HUDEP-2 (cell line): ENCODE measurements at regions not wholly inside any gene's neighbourhood (a gene's known extent, or its start where the extent isn't known, plus 50 kb on each side); places are given as distances from the start of the nearest gene placed in this dataset.

Experiments used
- DNase-seq, 76 experiments: peaks; one replicate each; lab custom pipeline; 2025; ENCODE audit not compliant: unreplicated experiment in 76 of 76; lab: John Stamatoyannopoulos, UW

GRCh38 chr7:25619963-25620799 lies 391.9 kb upstream of the NPVF start:
- DNase-seq, result peak in 45 of 76 experiments; percentile 1 to 71 (median 24)

DNA sequence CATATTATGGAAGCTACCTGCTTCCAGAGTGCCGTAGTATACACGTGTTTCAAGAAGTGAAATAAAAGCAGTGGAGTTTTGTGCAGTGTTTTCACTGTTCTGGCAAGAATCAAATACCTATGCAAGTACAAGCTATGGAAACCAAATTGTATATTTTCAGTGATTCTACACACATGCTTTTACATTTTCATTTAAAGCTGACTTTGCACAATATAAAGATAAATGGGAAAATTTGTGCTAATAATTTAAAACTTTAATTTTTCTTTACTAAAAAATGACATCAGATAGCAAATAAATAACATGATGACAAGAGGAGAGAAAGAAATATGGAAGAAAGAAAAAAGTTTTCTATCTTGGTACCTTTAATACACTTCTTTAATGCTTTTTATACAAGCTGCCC lies 393.7 kb upstream of the NPVF start:
- no peak for DNase-seq

- no peak for DNase-seq
These were observed 394.4 kb upstream of the NPVF start for GRCh38 chr7:25622695-25623094.

DNA sequence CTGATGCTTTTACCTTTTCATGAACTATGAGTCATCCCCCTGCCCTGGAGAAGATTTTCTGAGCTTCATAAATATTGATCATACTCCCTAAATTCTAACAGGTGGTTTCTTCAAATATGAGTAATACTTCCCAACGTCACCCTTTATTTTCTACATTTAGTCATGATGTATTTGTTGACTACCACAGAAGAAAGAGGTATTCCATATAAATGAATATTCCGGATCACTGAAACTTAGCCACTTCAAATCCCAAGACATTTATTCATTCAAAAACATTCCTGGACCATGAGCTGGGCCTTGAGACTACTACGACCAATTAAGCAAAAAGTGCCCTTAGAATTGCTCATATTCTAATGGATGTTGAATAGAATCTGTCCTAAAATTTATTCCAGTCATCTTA lies 395.8 kb upstream of the NPVF start:
- no peak for DNase-seq

DNA sequence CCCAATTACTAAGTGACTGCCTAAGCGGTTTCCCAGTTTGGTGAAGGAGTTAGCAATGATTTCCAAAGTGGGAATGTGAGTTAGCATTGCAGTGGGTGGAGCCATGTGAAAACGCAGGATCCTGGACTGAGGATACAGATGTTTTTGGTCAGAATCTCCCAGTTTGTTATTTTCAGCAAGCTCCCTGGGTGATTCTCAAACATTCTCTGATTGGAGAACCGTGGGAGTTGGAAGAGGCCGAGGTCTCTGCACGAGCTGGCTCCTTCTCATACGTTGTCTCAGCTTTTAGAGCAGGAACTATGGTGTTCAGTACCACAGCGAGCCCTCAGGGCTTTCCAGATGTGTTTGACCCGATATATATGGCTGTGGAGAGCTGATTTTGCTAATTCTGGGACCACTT lies 396.5 kb upstream of the NPVF start:
- no peak for DNase-seq

DNA sequence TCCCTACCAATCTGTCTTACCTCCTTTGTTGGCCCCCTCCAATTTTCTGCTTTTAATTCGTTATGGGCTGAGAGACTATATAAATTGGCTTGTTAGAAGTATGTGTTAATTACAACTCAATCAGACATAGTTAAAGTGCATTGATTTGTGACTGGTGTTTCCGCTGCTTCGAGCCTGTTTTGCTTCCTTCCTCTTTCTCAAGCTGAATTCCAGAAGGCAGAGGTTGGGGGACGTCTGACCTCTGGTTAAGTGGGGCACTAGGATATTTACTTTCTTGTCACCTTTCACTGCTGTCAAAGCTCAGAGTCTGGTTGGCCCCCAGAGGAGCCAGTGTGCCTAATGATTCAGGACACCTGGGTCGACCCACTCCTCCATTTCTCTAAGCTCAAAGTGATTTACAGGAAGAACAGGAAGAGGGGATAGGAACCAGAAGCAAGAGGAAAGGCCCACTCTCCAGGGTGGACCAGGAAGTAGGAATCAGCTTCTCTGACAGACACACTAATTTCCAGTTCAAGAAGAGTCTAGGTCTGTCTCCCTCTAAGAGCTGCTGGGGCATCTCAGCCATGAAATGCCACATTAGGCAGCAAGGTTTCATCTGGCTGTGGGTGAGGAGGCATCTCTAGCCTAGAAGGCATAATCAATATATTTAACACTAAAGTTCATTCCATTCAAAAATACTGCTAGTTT lies 397.2 kb upstream of the NPVF start:
- DNase-seq, result no peak

GRCh38 chr7:25626451-25627131 lies 398.3 kb upstream of the NPVF start:
- DNase-seq, result no peak

- no peak for DNase-seq
These were observed 400.2 kb upstream of the NPVF start for GRCh38 chr7:25628446-25628845.

- no peak for DNase-seq
These were observed 404.3 kb upstream of the NPVF start for GRCh38 chr7:25632616-25633015.

DNA sequence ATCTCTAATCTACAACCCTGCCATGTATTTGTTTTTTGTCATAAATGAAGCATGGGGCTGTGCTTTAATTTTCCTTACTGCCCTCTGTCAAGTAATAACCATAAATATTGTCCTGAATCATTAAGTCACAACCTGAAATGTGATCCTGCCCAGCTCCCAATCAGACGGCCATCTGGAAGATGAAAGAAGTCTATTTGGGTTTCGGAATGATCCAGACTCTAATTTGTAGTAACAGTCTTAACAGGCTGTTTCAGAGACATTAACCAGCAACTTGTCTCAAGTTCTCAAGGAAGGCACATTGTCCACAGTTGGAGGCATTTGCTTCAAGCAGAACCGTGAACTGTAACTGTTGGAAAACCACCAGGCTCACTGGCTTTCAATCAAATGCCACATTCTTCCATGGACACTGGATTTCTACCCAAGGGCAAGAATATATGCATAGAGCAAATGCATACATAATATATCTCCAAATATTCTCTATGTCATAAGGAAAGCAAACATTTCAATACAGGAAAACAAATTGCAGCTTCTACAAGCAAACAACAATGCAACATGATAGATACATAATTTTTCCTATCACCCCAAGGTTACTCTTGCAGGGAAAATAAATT lies 405.2 kb upstream of the NPVF start:
- DNase-seq, result no peak

DNA sequence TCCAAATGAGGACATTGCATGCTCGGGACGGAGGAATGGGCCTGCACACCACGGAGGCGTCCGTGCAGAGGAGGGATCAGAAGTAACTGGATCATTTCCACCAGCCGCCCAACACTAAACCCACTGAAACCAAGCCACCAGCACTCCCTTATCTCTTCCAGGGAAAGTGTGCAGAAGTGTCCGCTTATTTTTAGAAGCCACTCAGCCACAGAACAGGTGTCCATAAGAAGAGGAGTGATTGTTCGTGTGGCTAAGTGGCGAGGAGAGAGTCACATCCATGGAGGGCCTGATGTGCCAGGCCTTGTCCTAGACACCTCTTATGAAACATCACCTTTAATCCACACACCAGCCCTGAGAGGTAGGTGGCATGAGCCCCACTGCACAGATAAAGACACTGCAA lies 407.9 kb upstream of the NPVF start:
- no peak for DNase-seq

DNA sequence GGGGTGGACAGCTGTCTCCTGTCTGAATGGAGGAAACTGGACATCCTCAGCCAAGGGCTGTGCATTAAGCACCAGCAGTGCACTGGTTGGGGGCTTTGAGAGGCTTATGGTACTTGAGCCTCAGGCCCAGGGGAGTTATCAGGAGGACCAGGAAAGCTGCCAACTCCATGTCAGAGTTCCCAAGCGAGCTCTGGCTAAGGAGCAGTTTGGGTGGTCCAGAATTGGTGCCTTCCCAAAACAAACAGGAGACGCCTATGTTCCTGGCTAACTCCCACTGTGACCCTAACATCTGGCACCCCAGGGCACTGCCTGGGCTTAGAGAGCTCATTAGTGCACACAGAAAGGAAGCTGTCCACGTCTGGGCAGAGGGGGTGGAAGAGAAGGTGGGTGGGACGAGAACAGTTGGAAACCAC lies 408.6 kb upstream of the NPVF start:
- DNase-seq, result no peak

GRCh38 chr7:25638068-25638467 lies 409.8 kb upstream of the NPVF start:
- no peak for DNase-seq

- DNase-seq, result no peak
These were observed 410.4 kb upstream of the NPVF start for GRCh38 chr7:25638590-25639244.

DNA sequence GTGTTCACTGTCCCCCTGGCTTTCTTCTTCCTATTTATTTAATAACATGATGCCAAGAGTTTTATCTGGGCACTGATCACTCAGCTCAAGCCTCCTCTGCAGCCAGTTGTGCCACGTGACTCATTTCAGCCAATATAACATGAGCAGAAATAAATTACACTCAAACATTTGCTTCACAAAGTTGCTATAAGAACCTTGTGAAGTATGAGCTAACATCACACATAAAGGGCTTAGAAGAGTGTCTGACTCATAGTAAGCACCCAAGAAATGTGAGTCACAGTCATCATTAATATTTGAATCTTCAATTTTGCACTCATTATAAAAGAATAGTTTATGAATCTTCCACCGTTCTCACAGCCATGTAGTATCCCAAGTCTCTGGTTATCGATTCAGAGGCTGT lies 414.6 kb upstream of the NPVF start:
- no peak for DNase-seq

DNA sequence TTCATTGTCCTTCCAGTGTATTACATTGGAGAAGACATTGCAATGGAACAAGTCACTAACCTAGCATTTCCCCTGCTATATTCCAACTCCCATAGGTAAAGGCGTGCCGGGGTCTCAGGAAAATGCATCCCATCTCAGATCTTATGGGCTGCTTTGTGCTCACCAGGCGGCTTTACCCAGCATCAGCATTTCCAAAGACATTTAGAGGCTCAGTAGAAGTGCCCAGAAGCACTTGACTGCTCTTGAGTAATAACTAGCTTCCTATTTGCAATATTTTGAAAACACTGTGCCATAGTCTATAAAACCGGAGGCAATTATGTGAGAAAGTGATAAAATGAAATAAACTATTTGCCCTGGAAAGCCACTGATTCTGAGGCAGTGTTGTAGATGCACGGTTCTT lies 415.0 kb upstream of the NPVF start:
- DNase-seq, result no peak

- DNase-seq, result no peak
These were observed 415.6 kb upstream of the NPVF start for GRCh38 chr7:25643770-25644394.

- DNase-seq, result no peak
These were observed 418.6 kb upstream of the NPVF start for GRCh38 chr7:25646726-25647413.

DNA sequence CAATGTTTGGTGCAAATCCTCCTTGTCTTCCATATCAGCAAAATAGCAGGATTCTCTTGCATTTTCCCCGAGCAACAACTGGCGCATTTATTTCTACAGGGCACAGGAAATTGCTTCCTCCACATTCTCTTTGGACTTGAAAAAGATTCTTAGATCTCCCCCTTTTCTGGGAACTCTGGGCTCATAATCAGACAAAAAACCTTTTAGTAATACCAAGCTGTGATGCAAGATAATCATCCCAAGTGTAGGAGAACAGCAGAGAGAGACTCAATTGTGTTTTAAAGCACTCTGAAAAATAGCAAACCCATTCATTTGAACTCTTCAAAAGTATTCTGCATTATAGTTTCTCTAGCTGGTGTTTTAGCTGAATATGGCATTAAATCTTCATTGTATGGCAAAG lies 419.6 kb upstream of the NPVF start:
- DNase-seq, result no peak

DNA sequence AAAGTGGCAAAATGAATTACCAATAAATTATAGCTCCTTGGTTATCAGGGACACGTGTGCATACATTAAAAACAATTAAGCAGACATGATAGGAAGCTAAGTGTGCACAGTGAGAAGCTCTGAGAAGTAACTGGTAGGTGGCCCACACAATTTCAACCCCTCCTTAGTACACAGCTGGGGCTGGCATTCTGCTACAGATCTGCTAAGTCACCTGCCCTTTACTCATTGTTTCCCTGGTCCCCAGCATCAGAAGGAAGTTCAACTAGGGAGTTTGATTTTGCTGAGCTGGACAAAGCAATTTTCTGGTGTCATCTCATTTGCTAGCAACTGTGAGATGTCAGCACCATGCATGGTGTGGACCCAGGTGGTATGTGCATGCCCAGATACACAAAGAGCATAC lies 424.1 kb upstream of the NPVF start:
- no peak for DNase-seq
